Left ventricle myocardium inferior (tissue), 1 donor: ENCODE measurements at regions not wholly inside any gene's neighbourhood (a gene's known extent, or its start where the extent isn't known, plus 50 kb on each side); places are given as distances from the start of the nearest gene placed in this dataset.

ENCODE experiments used
- DNase-seq: peaks from one replicate; pipeline ENCODE4 v3.0.0-alpha.2; 2020
- H3K27ac ChIP-seq: fragments of 200-600 bp; replicated peaks from 2 replicates; pipeline ENCODE4 v1.8.0; 2021
- H3K27me3 ChIP-seq: fragments of 200-600 bp; 2 replicates; pipeline ENCODE4 v1.8.0; 2021; ENCODE audit warnings: low read depth
- H3K36me3 ChIP-seq: fragments of 200-600 bp; 2 replicates; pipeline ENCODE4 v1.8.0; 2021
- H3K4me1 ChIP-seq: fragments of 200-600 bp; 2 replicates; pipeline ENCODE4 v1.8.0; 2021
- H3K4me3 ChIP-seq: fragments of 200-600 bp; 2 replicates; pipeline ENCODE4 v1.8.0; 2021; ENCODE audit warnings: mild to moderate bottlenecking, moderate library complexity
- H3K9me3 ChIP-seq: fragments of 200-600 bp; replicated peaks from 2 replicates; pipeline ENCODE4 v1.8.0; 2021
- intact Hi-C: fragments of 100-400 bp; cut with micrococcal nuclease; formaldehyde crosslinking; loops from one replicate; pipeline ENCODE4 v1.11.0; 2022
- TF ChIP-seq, protein P1 (sequence below): fragments of 200-600 bp; IDR thresholded peaks from 2 replicates; pipeline ENCODE4 v1.8.0; 2021; ENCODE audit warnings: antibody characterized with exemption, mild to moderate bottlenecking, borderline replicate concordance
- donor health status: DM: no; HTN: yes; CAD: no; lungs with severe emphysema.

DNA sequence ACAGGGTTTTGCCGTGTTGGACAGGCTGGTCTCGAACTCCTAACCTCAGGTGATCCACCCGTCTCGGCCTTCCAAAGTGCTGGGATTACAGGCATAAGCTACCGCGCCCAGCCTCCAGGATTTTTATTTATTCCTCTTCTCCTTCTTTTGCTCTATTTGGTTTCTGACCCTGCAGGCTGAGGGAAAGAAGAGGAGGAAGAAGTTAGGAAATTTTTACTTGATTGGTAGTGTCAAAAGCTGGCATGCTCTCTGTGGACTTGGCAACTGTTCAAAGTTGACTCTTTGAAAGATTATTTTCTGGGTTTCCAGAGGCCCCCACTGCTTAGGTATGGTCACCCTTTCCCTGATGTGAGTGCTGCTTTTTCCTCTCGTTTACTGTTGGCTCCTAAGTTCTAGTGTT is 372.2 kb downstream of the DIPK2A start:
- no peaks in the 10 kb centered on the region for H3K27me3 ChIP-seq
- H3K4me1 ChIP-seq, result no peaks in the 10 kb centered on the region
- TF ChIP-seq, protein P1, sequence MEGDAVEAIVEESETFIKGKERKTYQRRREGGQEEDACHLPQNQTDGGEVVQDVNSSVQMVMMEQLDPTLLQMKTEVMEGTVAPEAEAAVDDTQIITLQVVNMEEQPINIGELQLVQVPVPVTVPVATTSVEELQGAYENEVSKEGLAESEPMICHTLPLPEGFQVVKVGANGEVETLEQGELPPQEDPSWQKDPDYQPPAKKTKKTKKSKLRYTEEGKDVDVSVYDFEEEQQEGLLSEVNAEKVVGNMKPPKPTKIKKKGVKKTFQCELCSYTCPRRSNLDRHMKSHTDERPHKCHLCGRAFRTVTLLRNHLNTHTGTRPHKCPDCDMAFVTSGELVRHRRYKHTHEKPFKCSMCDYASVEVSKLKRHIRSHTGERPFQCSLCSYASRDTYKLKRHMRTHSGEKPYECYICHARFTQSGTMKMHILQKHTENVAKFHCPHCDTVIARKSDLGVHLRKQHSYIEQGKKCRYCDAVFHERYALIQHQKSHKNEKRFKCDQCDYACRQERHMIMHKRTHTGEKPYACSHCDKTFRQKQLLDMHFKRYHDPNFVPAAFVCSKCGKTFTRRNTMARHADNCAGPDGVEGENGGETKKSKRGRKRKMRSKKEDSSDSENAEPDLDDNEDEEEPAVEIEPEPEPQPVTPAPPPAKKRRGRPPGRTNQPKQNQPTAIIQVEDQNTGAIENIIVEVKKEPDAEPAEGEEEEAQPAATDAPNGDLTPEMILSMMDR, result no peak
- no peak overlapping the region for H3K27ac ChIP-seq
- H3K4me3 ChIP-seq, result no peak overlapping the region
- H3K36me3 ChIP-seq, result no peaks in the 10 kb centered on the region
- intact Hi-C loops, result no loop called here
- DNase-seq, result no peak
- no peaks in the 10 kb centered on the region for H3K9me3 ChIP-seq

DNA sequence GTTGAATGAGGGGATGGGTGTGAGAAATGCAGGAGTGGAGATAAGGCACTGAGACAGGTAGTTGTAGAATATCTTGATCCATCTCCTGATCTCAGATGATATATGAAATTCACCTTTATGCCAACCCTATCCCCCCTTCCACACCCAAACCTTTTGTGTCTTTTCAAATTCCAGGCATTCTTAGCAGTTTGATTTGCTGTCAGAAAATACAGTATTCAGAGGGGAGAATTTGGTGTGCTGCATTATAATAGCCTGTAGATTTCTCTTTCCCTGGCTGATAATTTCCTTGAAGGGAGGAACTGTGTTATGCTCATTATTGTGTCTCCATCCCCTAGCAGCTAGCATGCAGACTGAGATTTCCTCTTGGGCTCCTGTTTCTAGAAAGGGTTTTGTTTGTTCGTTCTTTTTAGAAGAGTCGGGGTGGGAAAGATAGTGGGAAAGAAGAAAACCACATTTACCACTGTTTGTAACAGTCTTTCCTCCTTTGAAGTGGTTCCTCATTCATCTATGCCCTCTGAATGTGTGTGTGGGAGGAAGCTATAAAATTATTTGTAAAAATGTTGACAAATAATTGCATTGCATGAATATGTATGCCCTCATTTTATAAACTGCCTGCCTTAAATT is 373.4 kb downstream of the DIPK2A start:
- TF ChIP-seq, protein P1, result no peak
- Histone ChIP-seq H3K9me3 (no peaks in the 10 kb centered on the region), H3K27me3 (no peaks in the 10 kb centered on the region), H3K4me3 (no peak overlapping the region), H3K36me3 (no peaks in the 10 kb centered on the region), H3K27ac (no peak overlapping the region), H3K4me1 (no peaks in the 10 kb centered on the region)
- intact Hi-C loops, result no loop called here
- DNase-seq, result no peak

DNA sequence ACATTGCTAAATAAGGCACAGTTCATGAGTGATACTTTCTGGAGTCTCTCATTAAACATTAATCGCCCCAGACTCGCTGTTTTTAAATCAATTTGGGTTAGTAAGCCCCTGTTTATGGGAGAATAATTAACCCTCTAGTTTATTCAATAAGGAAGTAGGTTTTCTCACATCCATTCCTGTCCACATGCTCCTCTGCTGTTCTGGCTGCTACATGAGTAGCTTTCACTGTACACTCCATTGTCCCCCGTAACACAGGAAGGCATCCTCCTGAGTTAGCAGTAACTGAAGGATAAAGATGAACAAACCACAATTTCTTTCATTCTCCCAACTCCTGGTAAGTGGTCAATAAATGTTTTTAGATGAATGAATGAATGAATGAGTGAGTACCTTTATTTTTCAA is 378.5 kb downstream of the DIPK2A start:
- no peak for DNase-seq
- H3K27ac ChIP-seq, result no peak overlapping the region
- intact Hi-C loops, result no loop called here
- TF ChIP-seq, protein P1, result no peak
- no peaks in the 10 kb centered on the region for H3K9me3 ChIP-seq
- H3K4me3 ChIP-seq, result no peak overlapping the region
- H3K36me3 ChIP-seq, result no peaks in the 10 kb centered on the region
- H3K4me1 ChIP-seq, result no peaks in the 10 kb centered on the region
- no peaks in the 10 kb centered on the region for H3K27me3 ChIP-seq

DNA sequence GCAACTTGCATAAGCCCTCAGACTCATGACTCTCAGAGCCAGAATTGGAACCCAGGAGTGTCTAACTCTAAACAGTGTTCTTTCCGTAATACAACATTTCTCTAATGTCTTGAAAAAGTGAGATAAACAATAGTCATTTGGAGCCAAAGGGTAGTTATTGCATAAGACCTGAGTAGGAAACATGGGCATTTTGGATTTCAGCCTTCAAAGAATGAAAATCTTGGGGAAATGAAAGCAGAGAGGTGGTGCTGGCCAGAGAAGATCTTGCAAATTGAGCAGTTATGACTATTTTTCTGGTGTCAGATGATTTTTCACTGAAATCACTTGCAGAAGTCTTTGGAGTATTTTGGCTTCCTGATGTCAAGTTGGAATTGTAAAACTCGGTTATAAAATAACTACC is 379.4 kb downstream of the DIPK2A start:
- intact Hi-C loops, result no loop called here
- Histone ChIP-seq H3K27ac (no peak overlapping the region), H3K36me3 (no peaks in the 10 kb centered on the region), H3K4me3 (no peak overlapping the region), H3K9me3 (no peaks in the 10 kb centered on the region), H3K4me1 (no peaks in the 10 kb centered on the region), H3K27me3 (no peaks in the 10 kb centered on the region)
- DNase-seq, result no peak
- TF ChIP-seq, protein P1, result no peak

DNA sequence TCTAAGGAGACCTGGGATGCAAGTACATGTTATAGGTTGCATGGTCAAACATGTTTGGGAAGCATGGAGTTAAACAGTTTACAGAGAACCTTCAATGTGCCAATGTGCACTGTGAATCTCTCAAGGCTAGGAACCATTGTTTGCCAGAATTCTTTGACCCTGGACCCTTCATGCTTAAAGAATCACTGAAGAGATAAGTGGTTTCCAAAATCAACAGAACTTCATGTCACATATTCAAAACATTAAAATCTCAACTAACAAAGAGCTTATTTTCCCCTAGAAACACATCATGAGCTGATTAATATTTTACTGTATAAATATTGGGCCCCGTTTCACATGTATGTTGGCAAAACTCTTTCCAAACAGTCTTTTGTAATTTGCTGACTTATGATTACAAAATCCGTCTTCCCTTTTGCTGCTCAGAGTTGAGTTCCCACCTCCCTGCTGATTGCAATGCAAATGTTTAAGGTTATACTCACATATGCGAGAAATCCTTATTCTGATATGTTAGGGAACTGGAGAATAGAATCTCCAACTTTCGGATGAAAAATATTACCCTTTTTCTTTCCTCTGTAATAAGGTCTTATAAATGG is 380.2 kb downstream of the DIPK2A start:
- Histone ChIP-seq H3K27ac (no peak overlapping the region), H3K36me3 (no peaks in the 10 kb centered on the region), H3K4me3 (no peak overlapping the region), H3K9me3 (no peaks in the 10 kb centered on the region), H3K4me1 (no peaks in the 10 kb centered on the region), H3K27me3 (no peaks in the 10 kb centered on the region)
- TF ChIP-seq, protein P1, result no peak
- intact Hi-C loops, result no loop called here
- no peak for DNase-seq
